ENCODE measurements at regions not wholly inside any gene's neighbourhood (a gene's known extent, or its start where the extent isn't known, plus 50 kb on each side); places are given as distances from the start of the nearest gene placed in this dataset.

- no peak for TF ChIP-seq CTCF (IDR thresholded peaks at IDR 0.05; ENCODE audit: low read length, missing control alignments)
- no peak overlapping the region for H3K4me3 ChIP-seq (replicated peaks; ENCODE audit: low read depth, low read length)
- no peak for DNase-seq (ENCODE audit: low read depth)
These were observed 358.0 kb downstream of the FGF9 start for GRCh38 chr13:22028831-22029230.

- no peak for TF ChIP-seq CTCF (IDR thresholded peaks at IDR 0.05; ENCODE audit: low read length, missing control alignments)
- no peak for DNase-seq (ENCODE audit: low read depth)
- H3K4me3 ChIP-seq (replicated peaks; ENCODE audit: low read depth, low read length), result no peak overlapping the region
These were observed 359.4 kb downstream of the FGF9 start for GRCh38 chr13:22030321-22030720.

DNA sequence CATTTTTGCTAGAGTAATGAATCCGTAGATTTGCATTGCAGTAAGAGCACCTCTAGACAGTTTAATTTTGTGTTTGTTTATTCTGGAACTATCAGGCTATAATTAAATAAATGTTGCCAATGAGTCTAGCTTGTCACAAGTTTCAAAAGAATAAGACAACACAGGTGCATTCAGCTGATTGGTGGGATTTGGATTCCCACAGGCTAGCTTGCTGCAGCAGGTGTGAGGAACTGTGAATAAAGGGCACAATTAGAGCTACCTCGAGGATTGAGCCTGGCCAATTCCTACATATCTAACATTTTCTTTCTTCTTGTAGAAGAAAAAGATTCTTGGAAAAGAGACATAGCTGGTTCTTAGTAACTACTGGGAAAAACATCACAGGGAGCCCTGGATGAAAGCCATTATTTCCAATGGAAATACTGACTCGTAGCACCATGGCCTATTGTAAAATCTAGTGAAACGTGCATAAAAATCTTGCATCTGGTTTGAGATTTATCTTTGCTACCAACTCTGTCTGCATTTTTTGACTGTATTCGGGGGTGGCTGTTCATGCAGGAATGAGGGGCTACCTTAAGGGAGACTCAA is 360.9 kb downstream of the FGF9 start:
- no peak for DNase-seq (ENCODE audit: low read depth)

GRCh38 chr13:22032905-22033304 is 362.0 kb downstream of the FGF9 start:
- no peak overlapping the region for H3K4me3 ChIP-seq (replicated peaks; ENCODE audit: low read depth, low read length)
- no peak for TF ChIP-seq CTCF (IDR thresholded peaks at IDR 0.05; ENCODE audit: low read length, missing control alignments)
- DNase-seq (ENCODE audit: low read depth), result no peak

More for the DNA sequence above, 360.9 kb downstream of the FGF9 start:
- no peak overlapping the region for H3K4me3 ChIP-seq (replicated peaks; ENCODE audit: low read depth, low read length)
- no peak for TF ChIP-seq CTCF (IDR thresholded peaks at IDR 0.05; ENCODE audit: low read length, missing control alignments)

GRCh38 chr13:22039961-22040360 is 369.1 kb downstream of the FGF9 start:
- DNase-seq (ENCODE audit: low read depth), result no peak
- no peak overlapping the region for H3K4me3 ChIP-seq (replicated peaks; ENCODE audit: low read depth, low read length)
- no peak for TF ChIP-seq CTCF (IDR thresholded peaks at IDR 0.05; ENCODE audit: low read length, missing control alignments)

- DNase-seq (ENCODE audit: low read depth), result no peak
- H3K4me3 ChIP-seq (replicated peaks; ENCODE audit: low read depth, low read length), result no peak overlapping the region
- TF ChIP-seq CTCF (IDR thresholded peaks at IDR 0.05; ENCODE audit: low read length, missing control alignments), result no peak
These were observed 370.0 kb downstream of the FGF9 start for GRCh38 chr13:22040810-22041364.

DNA sequence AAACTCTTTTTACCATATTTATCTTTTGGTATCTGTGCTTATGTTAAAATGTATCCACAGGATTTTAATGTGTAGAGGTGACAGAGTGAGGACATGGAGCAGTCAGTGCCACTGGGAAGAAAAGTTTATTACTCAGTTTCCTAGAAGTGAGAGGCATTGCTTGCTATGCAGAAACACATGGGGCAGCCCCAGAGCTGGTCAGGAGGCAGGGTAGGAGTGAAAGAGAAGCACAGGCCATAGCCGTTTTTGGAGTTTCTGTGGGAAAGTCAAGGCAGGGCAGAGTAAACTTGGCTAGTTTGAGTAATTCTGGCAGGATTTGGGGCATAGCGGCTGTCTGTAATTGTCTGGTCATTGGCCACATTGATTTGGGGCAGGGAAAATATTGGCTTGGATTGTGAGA is 370.9 kb downstream of the FGF9 start:
- TF ChIP-seq CTCF (IDR thresholded peaks at IDR 0.05; ENCODE audit: low read length, missing control alignments), result no peak
- DNase-seq (ENCODE audit: low read depth), result no peak
- H3K4me3 ChIP-seq (replicated peaks; ENCODE audit: low read depth, low read length), result no peak overlapping the region
